Globus pallidus (tissue), 1 donor: ENCODE measurements at regions not wholly inside any gene's neighbourhood (a gene's known extent, or its start where the extent isn't known, plus 50 kb on each side); places are given as distances from the start of the nearest gene placed in this dataset.
A peak's percentile ranks its signal among the peaks of the same experiment; 100 is the strongest.

Experiments
- DNase-seq: peaks from one replicate; pipeline ENCODE4 v3.0.0-alpha.2; 2015; ENCODE audit warnings: low spot score

- no peak for DNase-seq
These were observed 310.9 kb upstream of the KCNJ16 start for GRCh38 chr17:69764146-69764545.

DNA sequence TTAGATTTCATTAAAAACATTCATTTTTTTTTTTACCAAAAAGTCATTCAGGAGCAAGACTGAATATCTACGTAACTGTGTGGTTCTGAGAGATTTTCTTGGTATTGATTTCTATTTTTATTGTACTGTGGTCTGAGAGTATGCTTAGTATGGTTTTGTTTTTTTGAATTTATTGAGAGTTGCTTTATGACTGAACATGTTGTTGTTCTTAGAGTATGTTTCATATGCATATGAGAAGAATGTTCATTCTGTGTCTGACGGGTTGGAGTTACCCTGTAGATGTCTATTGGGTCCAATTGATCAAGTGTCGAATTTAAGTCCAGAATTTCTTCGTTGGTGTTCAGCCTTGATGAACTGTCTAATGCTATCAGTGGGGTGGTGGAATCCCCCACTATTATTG is 306.0 kb upstream of the KCNJ16 start:
- DNase-seq, result no peak

GRCh38 chr17:69773081-69773480 is 301.9 kb upstream of the KCNJ16 start:
- no peak for DNase-seq

GRCh38 chr17:69779378-69780214 is 295.4 kb upstream of the KCNJ16 start:
- no peak for DNase-seq

GRCh38 chr17:69783865-69784264 is 291.2 kb upstream of the KCNJ16 start:
- DNase-seq, result no peak

DNA sequence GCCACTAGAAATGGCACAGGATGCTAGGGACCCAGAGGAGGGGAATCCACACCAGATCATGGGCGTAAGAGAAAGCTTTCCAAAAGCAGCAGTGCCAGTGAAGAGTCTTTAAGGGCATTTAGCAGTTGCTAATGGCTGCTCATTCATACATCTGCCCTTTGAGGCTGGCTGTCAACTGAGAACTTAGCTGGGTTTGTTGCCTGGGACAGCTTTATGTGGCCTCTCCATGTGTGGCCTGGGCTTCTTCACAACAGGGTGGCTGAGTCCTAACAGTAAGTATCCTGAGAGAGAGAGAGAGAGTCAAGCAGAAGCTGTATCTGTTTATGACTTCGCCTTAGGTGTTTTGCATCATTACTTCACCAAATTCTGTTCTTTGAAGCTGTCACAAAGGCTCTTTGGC is 286.1 kb upstream of the KCNJ16 start:
- DNase-seq, result no peak

- DNase-seq, result no peak
These were observed 278.9 kb upstream of the KCNJ16 start for GRCh38 chr17:69796078-69796477.

DNA sequence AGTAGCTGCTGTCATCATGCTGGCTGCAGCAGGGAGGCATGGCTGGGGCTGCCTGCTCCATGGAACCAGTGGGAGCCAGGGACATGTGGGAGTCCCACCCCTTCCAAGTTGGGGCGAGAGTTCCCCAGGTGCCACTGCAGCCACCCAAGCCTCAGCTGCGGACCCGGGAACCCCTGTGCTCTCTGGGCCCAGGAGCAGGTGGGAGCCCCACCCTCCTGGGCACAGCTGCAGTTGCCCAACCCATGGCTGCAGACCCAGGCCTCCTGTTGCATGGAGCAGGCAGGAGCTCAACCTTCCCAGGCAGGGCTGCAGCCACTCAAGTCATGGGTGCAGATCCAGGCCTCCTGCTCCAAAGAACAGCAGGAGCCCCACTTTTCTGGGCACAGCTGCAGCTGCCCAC is 274.2 kb upstream of the KCNJ16 start:
- DNase-seq, result no peak

- no peak for DNase-seq
These were observed 273.7 kb upstream of the KCNJ16 start for GRCh38 chr17:69801368-69801767.

DNA sequence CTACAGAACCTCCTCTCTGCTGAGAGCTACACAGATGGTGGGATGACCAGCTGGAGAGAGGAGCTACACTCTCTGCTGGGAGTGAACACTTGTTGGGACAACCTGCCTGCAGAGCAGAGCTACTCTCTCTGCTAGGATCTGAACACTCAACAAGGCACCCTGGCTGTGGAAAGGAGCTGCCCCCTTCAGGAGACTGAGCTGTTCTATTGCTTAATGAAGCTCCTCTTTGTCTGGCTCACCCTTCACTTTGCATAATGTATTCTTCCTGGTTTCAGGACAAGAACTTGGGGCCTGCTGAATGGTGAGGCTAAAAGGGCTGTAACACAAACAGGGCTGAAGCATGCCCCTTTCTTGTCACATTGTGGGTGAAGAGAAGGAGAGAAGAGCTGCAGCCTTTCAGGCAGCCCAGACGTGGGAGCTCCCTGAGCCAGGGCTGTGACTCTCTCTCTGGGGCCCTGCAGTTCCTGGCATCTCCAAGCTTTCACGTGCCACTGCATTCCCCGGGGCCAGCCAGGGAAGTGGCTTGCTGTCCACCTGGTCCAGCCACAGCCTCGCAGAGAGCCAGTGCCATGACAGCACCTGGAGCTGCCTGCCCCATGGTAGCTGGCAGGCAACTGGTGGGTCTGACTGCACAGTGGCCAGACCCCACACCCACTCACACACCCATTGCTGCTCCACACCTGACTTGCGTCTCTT is 272.8 kb upstream of the KCNJ16 start:
- DNase-seq, result no peak

- no peak for DNase-seq
These were observed 265.7 kb upstream of the KCNJ16 start for GRCh38 chr17:69809331-69809730.

GRCh38 chr17:69810326-69810965 is 264.6 kb upstream of the KCNJ16 start:
- DNase-seq, result no peak

DNA sequence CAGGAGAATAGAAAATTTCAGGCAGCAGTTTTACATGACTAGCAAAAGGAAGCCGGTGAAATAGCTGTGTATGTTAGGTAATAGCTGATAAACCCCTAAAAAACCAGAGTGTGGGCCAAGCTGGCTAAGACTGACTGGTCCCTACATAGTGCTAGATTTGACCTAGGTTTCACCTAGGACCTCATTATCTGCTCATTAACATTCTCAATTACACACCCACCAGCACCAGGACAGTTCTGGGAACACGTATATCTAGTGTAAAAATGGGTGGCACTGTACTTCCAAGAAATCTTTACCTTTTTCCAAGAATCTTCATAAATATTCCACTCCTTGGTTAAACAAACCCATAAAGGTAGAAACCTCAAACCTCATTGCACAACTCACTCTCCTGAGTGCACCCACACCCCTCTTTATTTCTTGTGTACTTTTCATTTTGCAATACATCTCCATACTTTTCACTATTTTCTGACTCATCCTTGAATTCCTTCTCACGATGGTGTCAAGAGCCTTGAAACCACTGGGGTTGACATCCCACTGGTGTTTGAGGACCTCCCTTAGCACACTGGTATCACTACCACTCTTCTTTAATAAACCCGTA is 262.7 kb upstream of the KCNJ16 start:
- DNase-seq, result no peak

- no peak for DNase-seq
These were observed 261.0 kb upstream of the KCNJ16 start for GRCh38 chr17:69814031-69814430.

DNA sequence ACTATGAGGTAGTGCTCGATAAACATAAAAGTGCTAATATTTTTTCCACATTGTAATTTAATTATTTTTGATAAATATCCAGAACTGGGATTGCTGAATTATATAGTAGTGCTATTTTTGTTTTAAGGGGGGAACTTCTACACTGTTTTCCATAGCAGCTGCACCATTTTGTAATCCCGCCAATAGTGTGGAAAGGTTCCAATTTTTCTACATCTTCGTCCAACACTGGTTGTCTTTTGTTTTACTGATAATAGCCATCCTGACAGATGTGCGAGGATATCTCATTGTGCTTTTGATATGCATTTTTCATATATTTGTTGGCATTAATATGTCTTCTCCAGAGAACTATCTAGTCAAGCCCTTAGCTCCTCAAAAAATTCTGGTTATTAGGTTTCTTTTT is 259.6 kb upstream of the KCNJ16 start:
- DNase-seq, result peak; percentile 29

DNA sequence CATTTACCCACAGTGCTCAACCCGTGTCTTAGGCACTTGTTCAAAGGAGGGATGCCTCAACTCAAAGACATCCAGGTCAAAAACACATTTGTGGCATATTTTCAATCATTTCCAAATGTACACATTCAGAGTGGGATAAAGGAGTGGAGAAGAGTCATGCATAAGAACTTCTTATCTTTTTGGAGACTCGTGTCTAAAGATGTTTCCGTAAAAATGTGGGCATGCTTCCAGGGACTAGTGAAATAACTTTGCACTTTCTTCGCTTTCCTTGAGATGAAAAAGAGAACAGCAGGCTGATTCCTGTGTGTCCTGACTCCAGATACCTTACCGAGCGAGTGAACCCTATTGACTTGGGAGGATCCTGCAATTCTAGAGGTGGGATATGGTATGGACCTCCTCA is 256.6 kb upstream of the KCNJ16 start:
- DNase-seq, result no peak

- DNase-seq, result no peak
These were observed 255.5 kb upstream of the KCNJ16 start for GRCh38 chr17:69819316-69820087.

- DNase-seq, result no peak
These were observed 254.1 kb upstream of the KCNJ16 start for GRCh38 chr17:69820876-69821473.

DNA sequence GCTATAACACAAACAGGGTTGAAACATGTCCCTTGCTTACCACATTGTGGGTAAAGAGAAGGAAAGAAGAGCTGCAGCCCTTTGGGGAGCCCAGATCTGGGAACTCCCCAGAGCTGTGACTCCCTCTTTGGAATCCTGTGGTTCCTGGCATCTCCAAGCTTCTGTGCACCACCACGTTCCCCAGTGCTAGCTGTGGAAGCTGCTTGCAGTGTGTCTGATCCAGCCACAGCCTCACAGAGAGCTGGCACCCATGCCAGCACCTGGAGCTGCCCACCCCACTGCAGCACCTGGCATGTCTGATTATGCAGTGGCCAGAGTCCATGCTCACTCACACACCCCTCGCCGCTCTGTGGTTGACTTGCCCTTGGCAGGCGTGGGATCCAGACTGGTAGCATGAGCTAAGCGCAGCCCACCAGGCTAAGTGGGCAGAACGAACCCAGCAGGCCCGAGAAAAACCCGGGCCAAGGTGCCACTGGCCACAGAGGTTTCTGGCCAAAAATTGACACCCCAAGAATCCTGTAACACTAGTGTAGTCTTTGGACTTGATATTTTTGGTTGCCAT is 252.6 kb upstream of the KCNJ16 start:
- DNase-seq, result no peak

DNA sequence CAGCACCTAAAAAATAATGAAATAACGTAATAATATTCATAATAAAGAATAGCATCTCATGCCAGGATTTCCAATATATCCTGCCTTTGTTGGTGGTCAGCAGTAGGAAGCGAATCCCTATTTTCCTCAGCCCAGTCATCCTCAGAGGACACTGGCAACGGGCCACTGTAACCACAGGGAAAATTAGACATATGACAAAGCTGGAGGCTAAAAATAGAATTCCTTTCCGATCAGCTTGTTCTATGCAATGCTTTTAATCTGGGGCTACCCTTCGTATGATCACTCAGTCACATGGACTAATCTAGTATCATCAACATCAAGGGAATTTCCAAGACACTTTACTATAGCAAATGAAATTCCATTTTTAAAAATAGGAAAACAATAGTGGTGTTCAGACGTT is 246.9 kb upstream of the KCNJ16 start:
- DNase-seq, result no peak

DNA sequence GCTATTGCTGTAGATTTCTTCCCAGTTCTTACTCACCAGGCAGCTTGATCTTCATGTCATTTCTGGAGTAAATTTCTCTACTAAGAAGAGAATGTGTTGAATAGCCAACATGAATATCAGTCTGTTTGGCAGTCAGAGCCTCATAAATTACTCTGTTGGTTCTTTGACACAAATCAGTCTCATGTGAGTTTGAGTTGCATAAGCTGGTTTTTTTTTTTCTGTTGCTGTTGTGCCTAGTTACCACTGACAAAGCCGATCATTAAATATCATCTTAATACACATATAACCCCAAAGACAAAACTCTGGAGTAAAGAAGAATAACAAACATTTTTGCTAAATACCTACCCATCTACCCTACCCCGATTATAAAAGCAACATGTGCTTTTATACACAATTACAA is 240.5 kb upstream of the KCNJ16 start:
- DNase-seq, result no peak
